Neural cell (in vitro differentiated cells): ENCODE measurements at regions not wholly inside any gene's neighbourhood (a gene's known extent, or its start where the extent isn't known, plus 50 kb on each side); places are given as distances from the start of the nearest gene placed in this dataset.

Experiments
- H2AFZ ChIP-seq: fragments of 200-600, 300-800 bp; sonication (generic), shearing (Covaris generic); 2 replicates; pipeline ENCODE4 v1.6.0; 2014; ENCODE audit warnings: low read depth, mild to moderate bottlenecking, antibody characterized with exemption, low read length, moderate library complexity
- H3F3A ChIP-seq: fragments of 200-600 bp; shearing (Covaris generic); 2 replicates; pipeline ENCODE4 v1.6.1; 2016; ENCODE audit warnings: mild to moderate bottlenecking, moderate library complexity, mixed read lengths, antibody characterized with exemption, low read length; ENCODE audit not compliant: insufficient read depth, poor library complexity, severe bottlenecking
- H3K27ac ChIP-seq: fragments of 200-600, 300-800 bp; sonication (generic), shearing (Covaris generic); 2 replicates; pipeline ENCODE4 v1.5.1; 2014; ENCODE audit warnings: mild to moderate bottlenecking, low read length, moderate library complexity
- H3K27me3 ChIP-seq: fragments of 300-800, 200-600 bp; sonication (generic), shearing (Covaris generic); 2 replicates; pipeline ENCODE4 v1.6.0; 2014; ENCODE audit warnings: mild to moderate bottlenecking, low read depth, low read length, moderate library complexity; ENCODE audit not compliant: insufficient read depth
- H3K36me3 ChIP-seq: fragments of 300-800, 200-600 bp; sonication (generic), shearing (Covaris generic); 2 replicates; pipeline ENCODE4 v1.5.1; 2014; ENCODE audit warnings: mild to moderate bottlenecking, antibody characterized with exemption, low read length, moderate library complexity; ENCODE audit not compliant: insufficient read depth
- H3K4me2 ChIP-seq: fragments of 300-800, 200-600 bp; sonication (generic), shearing (Covaris generic); 2 replicates; pipeline ENCODE4 v1.6.0; 2014; ENCODE audit warnings: mild to moderate bottlenecking, low read length
- H3K4me3 ChIP-seq: fragments of 300-800, 200-600 bp; sonication (generic), shearing (Covaris generic); 2 replicates; pipeline ENCODE4 v1.5.1; 2014; ENCODE audit warnings: mild to moderate bottlenecking, low read length, moderate library complexity
- H3K79me2 ChIP-seq: fragments of 200-600 bp; shearing (Covaris generic); replicated peaks from 2 replicates; pipeline ENCODE4 v1.6.0; 2014; ENCODE audit warnings: mild to moderate bottlenecking, low read length, moderate library complexity; ENCODE audit not compliant: insufficient read depth
- H3K9ac ChIP-seq: fragments of 300-800, 200-600 bp; sonication (generic), shearing (Covaris generic); 2 replicates; pipeline ENCODE4 v1.6.1; 2016; ENCODE audit warnings: mild to moderate bottlenecking, low read length, mixed read lengths
- H3K9me2 ChIP-seq: fragments of 200-600 bp; shearing (Covaris generic); 2 replicates; pipeline ENCODE4 v1.6.1; 2016; ENCODE audit warnings: mild to moderate bottlenecking, low read length, mixed read lengths; ENCODE audit not compliant: insufficient read depth
- H3K9me3 ChIP-seq: fragments of 200-600, 300-800 bp; sonication (generic), shearing (Covaris generic); 2 replicates; pipeline ENCODE4 v1.6.1; 2016; ENCODE audit warnings: mild to moderate bottlenecking, mixed run types, low read length, moderate library complexity, mixed read lengths
- H4K20me1 ChIP-seq: fragments of 200-600 bp; shearing (Covaris generic); 2 replicates; pipeline ENCODE4 v1.6.1; 2016; ENCODE audit warnings: mild to moderate bottlenecking, mixed run types; ENCODE audit not compliant: insufficient read depth
- CTCF ChIP-seq: fragments of 450-650 bp; IDR thresholded peaks from 2 replicates; pipeline ENCODE4 v1.5.1; 2014; ENCODE audit warnings: antibody characterized with exemption, mild to moderate bottlenecking, moderate library complexity; ENCODE audit not compliant: poor library complexity, severe bottlenecking
- EP300 ChIP-seq: fragments of 450-650 bp; conservative IDR thresholded peaks from 2 replicates; pipeline ENCODE4 v1.6.1; 2014; ENCODE audit warnings: antibody characterized with exemption, mild to moderate bottlenecking, moderate library complexity; ENCODE audit not compliant: poor library complexity, severe bottlenecking
- EZH2 ChIP-seq: fragments of 200-600, 300-800 bp; shearing (Covaris generic), sonication (generic); IDR thresholded peaks from 2 replicates; pipeline ENCODE4 v1.6.1; 2014; ENCODE audit warnings: antibody characterized with exemption, low read length, borderline replicate concordance, mild to moderate bottlenecking; ENCODE audit not compliant: insufficient read depth, poor library complexity, severe bottlenecking
- MXI1 ChIP-seq: fragments of 450-650 bp; conservative IDR thresholded peaks from 2 replicates; pipeline ENCODE4 v1.6.1; 2014; ENCODE audit warnings: antibody characterized with exemption, mild to moderate bottlenecking; ENCODE audit not compliant: poor library complexity, severe bottlenecking
- POLR2AphosphoS5 ChIP-seq: IDR thresholded peaks from 2 replicates; pipeline ENCODE4 v1.6.1; 2012
- RAD21 ChIP-seq: fragments of 450-650 bp; conservative IDR thresholded peaks from 2 replicates; pipeline ENCODE4 v1.6.1; 2014; ENCODE audit warnings: antibody characterized with exemption, mild to moderate bottlenecking, moderate library complexity
- SMC3 ChIP-seq: fragments of 450-650 bp; conservative IDR thresholded peaks from 2 replicates; pipeline ENCODE4 v1.6.1; 2014; ENCODE audit warnings: antibody characterized with exemption, mild to moderate bottlenecking, moderate library complexity; ENCODE audit not compliant: poor library complexity
- TAF1 ChIP-seq: IDR thresholded peaks from 2 replicates; pipeline ENCODE4 v1.6.1; 2012; ENCODE audit warnings: low read depth
- TF ChIP-seq, protein P1 (sequence below): IDR thresholded peaks from 2 replicates; pipeline ENCODE4 v1.6.1; 2012; ENCODE audit warnings: borderline replicate concordance

DNA sequence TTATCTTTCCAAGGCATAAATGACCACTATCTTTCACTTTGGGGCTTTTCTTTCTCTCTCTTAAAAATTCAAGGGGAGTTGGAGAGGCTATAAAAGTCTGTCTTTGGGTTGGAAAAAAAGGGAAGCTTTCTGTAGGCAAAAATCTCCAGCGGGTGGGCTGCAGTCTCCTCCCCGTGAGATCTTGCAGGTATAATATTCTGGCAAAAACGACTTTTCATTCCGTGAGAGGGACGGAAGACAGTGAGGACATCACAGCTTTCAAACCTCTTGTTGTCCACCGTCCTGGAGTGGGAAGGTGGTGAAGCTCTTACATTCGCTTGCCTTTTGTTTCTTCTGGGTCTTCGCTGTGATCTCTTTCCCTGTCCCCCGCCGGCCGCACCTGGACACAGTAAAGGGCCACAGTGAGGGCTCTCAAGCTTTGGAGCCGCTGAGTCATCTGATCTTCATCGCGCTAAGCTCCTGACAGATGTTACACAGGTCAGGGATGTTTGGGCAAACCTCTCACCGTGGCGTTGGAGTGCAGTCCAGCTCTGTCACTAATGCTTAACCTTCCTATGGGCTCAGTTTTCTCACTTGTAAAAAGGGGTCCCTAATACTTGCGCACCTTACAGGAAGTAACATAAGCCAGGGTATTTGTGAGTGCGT is 61.9 kb upstream of the MEGF10 start:
- no peak overlapping the region for H3K4me3 ChIP-seq
- no peak overlapping the region for H3K27ac ChIP-seq
- no peaks in the 10 kb centered on the region for H3F3A ChIP-seq
- no peak overlapping the region for H2AFZ ChIP-seq
- H4K20me1 ChIP-seq = no peaks in the 10 kb centered on the region
- no peaks in the 10 kb centered on the region for H3K36me3 ChIP-seq
- H3K79me2 ChIP-seq = no peaks in the 10 kb centered on the region
- TF ChIP-seq EP300 = no peak
- no peak for TF ChIP-seq EZH2
- TF ChIP-seq TAF1 = no peak
- TF ChIP-seq, protein P1, sequence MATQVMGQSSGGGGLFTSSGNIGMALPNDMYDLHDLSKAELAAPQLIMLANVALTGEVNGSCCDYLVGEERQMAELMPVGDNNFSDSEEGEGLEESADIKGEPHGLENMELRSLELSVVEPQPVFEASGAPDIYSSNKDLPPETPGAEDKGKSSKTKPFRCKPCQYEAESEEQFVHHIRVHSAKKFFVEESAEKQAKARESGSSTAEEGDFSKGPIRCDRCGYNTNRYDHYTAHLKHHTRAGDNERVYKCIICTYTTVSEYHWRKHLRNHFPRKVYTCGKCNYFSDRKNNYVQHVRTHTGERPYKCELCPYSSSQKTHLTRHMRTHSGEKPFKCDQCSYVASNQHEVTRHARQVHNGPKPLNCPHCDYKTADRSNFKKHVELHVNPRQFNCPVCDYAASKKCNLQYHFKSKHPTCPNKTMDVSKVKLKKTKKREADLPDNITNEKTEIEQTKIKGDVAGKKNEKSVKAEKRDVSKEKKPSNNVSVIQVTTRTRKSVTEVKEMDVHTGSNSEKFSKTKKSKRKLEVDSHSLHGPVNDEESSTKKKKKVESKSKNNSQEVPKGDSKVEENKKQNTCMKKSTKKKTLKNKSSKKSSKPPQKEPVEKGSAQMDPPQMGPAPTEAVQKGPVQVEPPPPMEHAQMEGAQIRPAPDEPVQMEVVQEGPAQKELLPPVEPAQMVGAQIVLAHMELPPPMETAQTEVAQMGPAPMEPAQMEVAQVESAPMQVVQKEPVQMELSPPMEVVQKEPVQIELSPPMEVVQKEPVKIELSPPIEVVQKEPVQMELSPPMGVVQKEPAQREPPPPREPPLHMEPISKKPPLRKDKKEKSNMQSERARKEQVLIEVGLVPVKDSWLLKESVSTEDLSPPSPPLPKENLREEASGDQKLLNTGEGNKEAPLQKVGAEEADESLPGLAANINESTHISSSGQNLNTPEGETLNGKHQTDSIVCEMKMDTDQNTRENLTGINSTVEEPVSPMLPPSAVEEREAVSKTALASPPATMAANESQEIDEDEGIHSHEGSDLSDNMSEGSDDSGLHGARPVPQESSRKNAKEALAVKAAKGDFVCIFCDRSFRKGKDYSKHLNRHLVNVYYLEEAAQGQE = no peak
- TF ChIP-seq CTCF = no peak
- no peak for TF ChIP-seq SMC3
- TF ChIP-seq POLR2AphosphoS5 = no peak
- TF ChIP-seq MXI1 = no peak
- H3K4me2 ChIP-seq = no peak overlapping the region
- peaks cover 11% of the 10 kb centered on the region for H3K27me3 ChIP-seq
- no peak overlapping the region for H3K9ac ChIP-seq
- no peaks in the 10 kb centered on the region for H3K9me2 ChIP-seq
- H3K9me3 ChIP-seq = no peaks in the 10 kb centered on the region

- Histone ChIP-seq H3K9me2 (no peaks in the 10 kb centered on the region), H4K20me1 (no peaks in the 10 kb centered on the region), H3K36me3 (no peaks in the 10 kb centered on the region), H2AFZ (no peak overlapping the region), H3K4me2 (no peak overlapping the region), H3K27me3 (peaks cover 11% of the 10 kb centered on the region), H3K79me2 (no peaks in the 10 kb centered on the region), H3K4me3 (no peak overlapping the region), H3F3A (no peaks in the 10 kb centered on the region), H3K9me3 (no peaks in the 10 kb centered on the region), H3K9ac (no peak overlapping the region), H3K27ac (no peak overlapping the region)
- TF ChIP-seq EP300 = no peak
- TF ChIP-seq MXI1 = no peak
- no peak for TF ChIP-seq RAD21
- no peak for TF ChIP-seq CTCF
- no peak for TF ChIP-seq TAF1
- no peak for TF ChIP-seq POLR2AphosphoS5
- no peak for TF ChIP-seq SMC3
- no peak for TF ChIP-seq EZH2
- TF ChIP-seq, protein P1 = no peak
Observed at GRCh38 chr5:127229185-127229889, 61.3 kb upstream of the MEGF10 start.
